KG1 (cell line): ENCODE measurements at regions not wholly inside any gene's neighbourhood (a gene's known extent, or its start where the extent isn't known, plus 50 kb on each side); places are given as distances from the start of the nearest gene placed in this dataset.
A peak's percentile ranks its signal among the peaks of the same experiment; 100 is the strongest.

Source experiments
- DNase-seq: peaks from one replicate; lab custom pipeline; 2025; lab: John Stamatoyannopoulos, UW

DNA sequence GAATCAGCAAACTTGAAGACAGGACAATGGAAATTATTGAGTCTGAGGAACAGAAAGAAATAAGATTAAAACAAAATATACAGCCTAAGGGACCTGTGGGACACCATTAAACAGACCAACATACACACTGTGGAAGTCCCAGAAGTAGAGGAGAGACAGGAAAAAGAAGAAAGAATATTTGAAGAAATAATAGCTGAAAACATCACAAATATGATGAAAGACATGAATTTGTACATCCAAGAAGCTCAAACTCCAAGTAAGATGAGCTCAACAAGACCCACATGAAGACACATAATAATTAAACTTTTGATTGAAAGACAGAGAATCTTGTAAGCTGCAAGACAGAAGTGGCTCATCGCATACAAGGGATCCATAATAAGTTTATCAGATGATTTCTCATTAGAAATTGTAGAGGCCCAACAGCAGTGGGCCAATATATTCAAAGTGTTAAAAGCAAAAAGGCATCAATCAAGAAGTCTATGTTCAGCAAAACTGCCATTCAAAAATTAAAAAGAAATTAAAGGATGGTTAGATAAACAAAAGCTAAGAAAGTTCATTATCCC, 311.3 kb upstream of the ADGRL2 start:
- DNase-seq = no peak

DNA sequence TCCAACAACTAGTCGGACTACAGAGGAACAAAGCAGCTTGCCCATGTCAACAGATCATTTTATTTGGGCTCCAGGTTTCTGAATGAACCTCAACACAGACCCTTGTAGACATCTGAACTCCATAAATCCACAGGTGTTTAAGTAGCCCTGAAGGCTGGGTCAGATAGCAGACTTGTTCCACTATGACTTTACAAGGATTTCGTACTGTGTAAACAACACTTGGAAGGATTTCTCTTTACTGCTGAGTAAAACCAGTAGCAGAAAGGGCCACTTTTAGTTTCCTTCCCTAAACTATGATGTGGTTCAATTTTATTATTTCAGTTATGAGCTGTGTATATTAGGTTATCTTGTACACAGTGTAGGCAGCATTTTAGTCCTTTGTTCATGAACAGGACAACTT, 316.4 kb upstream of the ADGRL2 start:
- DNase-seq = no peak

DNA sequence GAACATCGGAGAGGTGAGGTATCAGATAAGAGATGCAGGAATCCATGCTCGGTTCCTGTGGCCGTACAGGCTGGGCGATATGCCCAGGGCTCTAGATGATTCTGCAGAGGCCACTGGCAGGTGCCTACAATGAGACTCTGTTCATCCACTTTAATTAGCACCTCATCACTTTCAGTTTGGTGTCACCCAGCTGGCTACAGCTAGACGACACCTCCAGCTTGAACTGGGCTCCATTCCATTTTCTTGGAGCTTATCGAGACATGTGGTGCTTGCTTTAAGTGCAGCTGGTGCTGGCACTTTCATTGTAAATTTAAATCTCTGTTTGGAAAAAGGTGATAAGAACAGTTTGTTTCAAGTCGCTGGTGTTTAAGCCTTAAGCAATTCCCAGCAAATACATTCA, 322.5 kb upstream of the ADGRL2 start:
- no peak for DNase-seq

GRCh38 chr1:81477710-81478109, 323.0 kb upstream of the ADGRL2 start:
- no peak for DNase-seq

GRCh38 chr1:81472387-81472786, 328.3 kb upstream of the ADGRL2 start:
- no peak for DNase-seq

GRCh38 chr1:81471255-81471654, 329.5 kb upstream of the ADGRL2 start:
- no peak for DNase-seq

GRCh38 chr1:81470275-81470674, 330.5 kb upstream of the ADGRL2 start:
- DNase-seq = peak; percentile 40

DNA sequence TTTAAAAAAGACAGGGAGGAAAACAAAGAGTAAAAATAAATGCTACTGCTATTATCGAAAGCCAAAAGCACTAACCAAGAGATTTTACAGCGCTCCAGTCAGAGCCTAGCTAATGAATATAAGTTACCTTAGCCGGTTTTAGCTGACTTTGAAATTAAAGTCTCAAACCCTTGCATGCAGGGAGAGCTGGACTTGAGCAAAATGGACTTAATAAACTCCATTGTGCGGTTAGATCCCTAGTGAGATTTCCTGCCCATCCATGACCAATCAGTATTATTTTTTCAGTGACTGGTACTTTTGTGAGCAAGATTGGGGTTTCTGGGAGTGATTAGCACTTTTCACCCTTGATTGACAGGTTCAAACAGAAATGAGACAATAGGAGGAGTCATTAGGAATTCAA, 333.4 kb upstream of the ADGRL2 start:
- no peak for DNase-seq

- no peak for DNase-seq
Measured at GRCh38 chr1:81466961-81467360, 333.8 kb upstream of the ADGRL2 start.

DNA sequence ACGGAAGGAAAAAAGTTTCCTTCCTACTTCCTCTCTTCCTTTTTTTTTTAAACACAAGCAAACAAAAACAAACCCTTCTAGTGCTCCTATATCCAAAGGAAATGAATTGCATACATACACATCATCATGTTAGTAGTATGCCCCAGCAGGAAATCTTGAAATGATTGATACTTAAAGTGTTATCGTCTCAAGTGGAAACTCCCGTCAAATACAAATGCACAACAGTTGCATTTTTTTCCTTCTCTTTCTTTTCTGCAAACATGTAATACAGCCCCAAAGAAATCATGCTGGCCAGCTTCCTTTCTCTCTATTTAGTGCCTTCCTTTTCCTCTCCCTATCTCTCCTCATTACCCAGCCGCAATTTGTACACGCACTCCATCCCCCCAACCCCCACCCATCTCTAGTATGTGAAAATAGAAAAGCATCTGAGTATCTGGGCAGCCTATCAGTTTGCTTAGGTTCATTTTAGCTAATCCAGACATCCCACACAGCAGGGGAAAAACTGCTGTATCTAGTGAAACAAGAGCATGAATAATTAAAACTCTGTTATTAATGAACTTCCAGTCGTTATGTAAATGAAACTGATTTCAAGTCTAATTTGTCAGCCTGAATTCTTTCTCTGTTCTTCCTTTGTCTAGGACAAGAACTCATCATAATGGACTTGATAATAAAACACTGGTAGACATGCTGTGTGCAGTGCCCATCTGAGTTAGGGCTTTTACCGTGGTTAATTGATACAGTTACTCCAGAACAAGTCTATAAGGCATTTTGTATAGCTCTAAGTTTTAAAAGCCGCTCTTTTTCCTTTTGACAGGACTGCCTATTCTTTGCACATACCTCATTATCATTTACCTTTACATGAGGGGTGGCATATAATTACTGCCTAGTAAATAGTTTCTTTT, 336.5 kb upstream of the ADGRL2 start:
- DNase-seq = no peak

GRCh38 chr1:81459043-81459442, 341.7 kb upstream of the ADGRL2 start:
- no peak for DNase-seq

DNA sequence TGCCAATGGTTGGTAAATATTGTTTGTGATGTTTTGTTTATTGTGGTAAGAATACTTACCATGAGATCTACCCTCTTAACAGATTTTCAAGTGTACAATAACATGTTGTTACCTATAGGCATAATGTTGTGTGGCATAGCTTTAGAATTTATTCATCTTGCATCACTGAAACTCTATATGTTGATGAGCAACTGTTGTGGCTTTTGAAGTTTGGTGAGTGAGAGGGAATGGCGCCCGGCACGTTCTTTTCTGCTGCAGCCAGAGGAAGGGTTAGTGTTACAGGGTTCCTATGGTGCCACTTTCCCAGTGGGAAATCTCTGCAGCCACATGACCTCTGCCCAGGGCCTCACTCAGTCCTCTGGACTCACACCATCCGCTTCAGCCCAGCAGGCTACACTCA, 342.5 kb upstream of the ADGRL2 start:
- no peak for DNase-seq

DNA sequence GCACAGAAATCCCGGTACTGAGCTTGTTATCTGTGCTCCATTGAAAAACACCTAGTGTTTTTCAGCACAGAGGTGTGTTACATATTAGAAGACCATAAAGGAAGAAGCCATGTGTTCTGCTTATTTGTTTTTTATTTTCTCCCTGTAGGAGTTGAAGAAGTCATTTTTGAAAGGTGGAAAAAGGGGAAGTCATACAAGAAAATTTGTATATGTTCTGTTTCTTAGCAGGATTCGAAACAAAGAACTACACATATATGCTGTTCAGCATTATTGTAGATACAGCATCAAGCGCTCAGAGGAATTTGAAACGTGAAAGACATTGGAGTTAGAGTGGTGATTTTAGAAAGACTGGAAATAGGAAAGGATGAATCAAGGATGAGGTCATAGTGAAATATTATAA, 345.3 kb upstream of the ADGRL2 start:
- DNase-seq = no peak

DNA sequence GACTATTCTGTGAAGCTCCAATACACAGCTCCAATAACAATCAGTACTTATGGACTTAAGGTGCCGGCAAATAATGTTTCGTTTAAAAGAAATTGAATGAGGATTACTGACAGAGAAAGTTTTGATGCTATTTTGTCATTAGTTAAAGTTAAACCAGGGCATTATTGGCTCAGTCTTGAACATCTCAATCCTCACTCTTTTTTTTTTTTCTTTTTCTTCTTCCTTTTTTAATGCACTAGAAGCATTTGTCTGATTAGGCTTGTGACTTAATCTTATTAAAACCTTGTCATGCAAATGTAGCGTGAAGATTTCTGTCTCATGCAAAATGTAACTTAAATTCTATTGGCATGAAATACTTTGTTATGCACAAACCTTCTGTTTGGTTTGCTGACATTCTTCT, 346.8 kb upstream of the ADGRL2 start:
- no peak for DNase-seq

GRCh38 chr1:81453367-81453703, 347.4 kb upstream of the ADGRL2 start:
- no peak for DNase-seq

DNA sequence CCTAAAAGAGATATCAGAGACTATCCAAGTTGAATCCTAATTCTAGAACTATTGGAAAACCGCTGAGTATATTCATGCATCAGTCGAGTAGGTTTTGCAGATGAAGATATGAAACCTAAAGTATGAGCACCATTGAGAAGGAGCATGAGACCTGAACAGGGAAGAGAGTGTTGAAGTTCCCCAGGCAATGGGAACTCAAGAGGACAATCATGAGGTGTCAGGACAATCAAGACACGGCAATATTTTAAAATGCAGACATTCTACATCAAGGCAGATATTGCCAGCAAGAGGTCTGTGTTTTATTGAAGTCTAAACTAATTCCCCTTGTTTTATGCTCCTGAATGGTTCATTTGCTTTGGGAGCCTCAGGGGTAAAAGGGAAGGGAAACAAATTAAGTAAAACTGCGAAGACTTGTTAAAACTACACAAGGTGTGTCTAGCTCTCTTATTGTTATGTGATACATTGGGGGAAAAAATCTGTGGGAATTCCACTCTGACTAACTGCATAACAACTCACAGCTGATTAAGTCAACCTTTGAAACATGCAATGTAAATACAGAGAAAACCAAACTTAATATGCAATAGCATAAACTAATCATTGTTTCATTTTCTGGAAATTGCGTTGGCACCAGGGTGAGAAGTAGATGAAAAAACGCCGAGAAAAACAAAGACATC, 347.9 kb upstream of the ADGRL2 start:
- no peak for DNase-seq

- no peak for DNase-seq
Measured at GRCh38 chr1:81449786-81450185, 350.9 kb upstream of the ADGRL2 start.

GRCh38 chr1:81446000-81446669, 354.6 kb upstream of the ADGRL2 start:
- DNase-seq = no peak

GRCh38 chr1:81443288-81443687, 357.4 kb upstream of the ADGRL2 start:
- no peak for DNase-seq

DNA sequence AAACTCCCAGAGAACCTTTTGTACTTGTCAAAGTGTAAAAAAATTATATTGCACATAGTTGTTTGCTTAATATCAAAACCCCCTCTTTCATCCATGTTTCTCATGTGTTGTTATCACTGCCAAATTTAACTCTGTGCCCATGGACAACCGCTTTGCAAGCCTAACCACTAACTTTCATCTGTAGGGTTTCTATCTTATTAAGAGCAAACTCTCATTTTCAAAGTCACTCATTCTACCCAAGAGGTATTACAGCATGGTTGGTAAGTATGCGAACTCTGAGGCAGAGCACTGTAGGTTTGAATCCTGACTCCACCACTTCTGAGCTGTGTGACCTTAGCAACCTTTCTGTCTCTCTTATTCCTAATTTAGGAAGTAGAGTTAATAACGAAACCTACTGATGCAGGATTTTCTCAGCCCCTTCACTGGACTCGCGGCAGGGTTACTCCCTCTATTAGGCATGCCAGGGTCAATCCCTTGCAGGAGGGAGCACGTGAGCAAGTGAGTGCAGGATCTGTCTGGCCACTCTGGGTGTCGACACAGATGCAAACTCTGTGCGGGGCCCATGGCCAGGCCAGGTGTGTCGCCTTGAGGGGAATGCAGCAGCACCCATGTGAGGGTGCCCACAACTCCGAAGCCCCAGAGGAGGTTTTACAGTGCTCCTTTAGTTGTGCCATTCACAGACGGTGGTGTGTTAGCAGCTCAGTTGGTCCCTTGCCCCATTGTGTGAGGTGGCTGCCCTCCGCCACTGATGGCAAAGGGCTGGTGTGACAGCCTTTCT, 361.5 kb upstream of the ADGRL2 start:
- DNase-seq = no peak

DNA sequence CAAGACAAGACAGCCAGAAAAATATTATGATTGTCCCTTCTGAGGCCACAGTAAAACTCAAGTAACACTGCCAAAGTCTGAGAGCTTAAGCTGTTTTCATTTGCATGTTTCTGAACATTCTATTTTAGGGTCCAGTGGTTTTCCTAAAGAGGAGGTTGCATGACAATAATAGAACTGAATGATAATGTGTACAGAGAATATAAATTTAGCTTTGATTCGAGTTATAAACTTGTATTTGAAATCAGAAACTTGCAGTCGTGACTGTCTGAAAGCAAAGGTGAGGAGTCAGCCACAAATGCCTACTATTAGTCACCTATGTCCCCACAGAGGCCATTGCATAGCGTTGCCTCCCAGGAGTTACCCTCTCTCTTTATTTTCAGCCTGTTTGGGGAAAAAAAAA, 363.1 kb upstream of the ADGRL2 start:
- DNase-seq = no peak

DNA sequence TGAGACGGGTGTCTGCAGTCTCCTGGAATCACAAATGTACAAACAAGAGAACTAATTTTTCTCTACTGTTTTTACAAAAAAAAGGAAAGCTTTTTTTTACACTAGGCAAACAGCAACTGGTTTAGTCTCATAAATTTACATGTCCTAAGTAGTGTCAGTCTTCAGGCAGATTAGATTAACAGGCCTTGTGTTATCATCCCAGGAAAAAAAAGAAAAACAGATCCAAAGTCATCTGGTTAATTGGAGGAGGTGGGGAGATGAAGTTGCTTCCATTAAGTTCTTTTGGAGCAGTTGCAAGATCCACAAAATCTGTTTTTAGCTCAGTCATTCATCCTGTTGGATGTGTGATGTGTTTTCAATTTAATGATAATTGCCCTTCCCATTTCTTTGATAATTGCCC, 363.5 kb upstream of the ADGRL2 start:
- DNase-seq = no peak
